Peyer's patch (tissue), 4 donors: ENCODE measurements at regions not wholly inside any gene's neighbourhood (a gene's known extent, or its start where the extent isn't known, plus 50 kb on each side); places are given as distances from the start of the nearest gene placed in this dataset.

Experiments
- DNase-seq, 3 donors: peaks; one replicate each; pipeline ENCODE4 v3.0.0-alpha.2; 2017 to 2019
- H3K27ac ChIP-seq, 4 donors: fragments of 200-600 bp; sonication (generic); one replicate each; pipeline ENCODE4 v1.5.1; 2016 to 2019
- H3K27me3 ChIP-seq, 2 donors: fragments of 200-600 bp; sonication (generic); one replicate each; pipeline ENCODE4 v1.5.1; 2019
- H3K36me3 ChIP-seq, 3 donors: fragments of 200-600 bp; sonication (generic); one replicate each; pipeline ENCODE4 v1.5.1; 2016 to 2019
- H3K4me1 ChIP-seq, 4 donors: fragments of 200-600 bp; sonication (generic); one replicate each; pipeline ENCODE4 v1.5.1; 2016 to 2019
- H3K4me3 ChIP-seq, 4 donors: fragments of 200-600 bp; sonication (generic); 1 replicate in 3 of 4; 2 replicates in 1 of 4; pipeline ENCODE4 v1.5.1; 2016 to 2019; ENCODE audit warnings: mild to moderate bottlenecking in 1 of 4
- H3K9me3 ChIP-seq, 4 donors: fragments of 200-600 bp; sonication (generic); one replicate each; pipeline ENCODE4 v1.5.1; 2016 to 2019; ENCODE audit warnings: mild to moderate bottlenecking in 1 of 4
- CTCF ChIP-seq, 6 experiments: fragments of 450-650 bp in 4 of 6; fragments of 200-600 bp in 2 of 6; sonication (generic) in 1 of 6; IDR thresholded peaks; one replicate each; pipeline ENCODE4 v1.5.1; 2017 to 2019; ENCODE audit warnings: antibody characterized with exemption in 6 of 6, mild to moderate bottlenecking in 3 of 6, moderate library complexity in 1 of 6
- POLR2A ChIP-seq, 2 donors: fragments of 450-650 bp; IDR thresholded peaks; one replicate each; pipeline ENCODE4 v1.5.1; 2017; ENCODE audit warnings: antibody characterized with exemption in 2 of 2, mild to moderate bottlenecking in 2 of 2, moderate library complexity in 2 of 2

GRCh38 chr13:74770361-74770760, 636.2 kb upstream of the KLF12 start:
- H3K9me3 ChIP-seq, result no peaks in the 10 kb centered on the region
- H3K27ac ChIP-seq, result no peak overlapping the region

GRCh38 chr13:74769333-74769732, 635.1 kb upstream of the KLF12 start:
- no peaks in the 10 kb centered on the region for H3K4me1 ChIP-seq
- TF ChIP-seq CTCF (IDR thresholded peaks at IDR 0.05) (no peak), POLR2A (IDR thresholded peaks at IDR 0.05) (no peak)

More at GRCh38 chr13:74770361-74770760, 636.2 kb upstream of the KLF12 start:
- TF ChIP-seq CTCF (IDR thresholded peaks at IDR 0.05), result no peak
- no peak for TF ChIP-seq POLR2A (IDR thresholded peaks at IDR 0.05)
- DNase-seq, result no peak
- Histone ChIP-seq H3K4me1 (no peaks in the 10 kb centered on the region), H3K27me3 (no peaks in the 10 kb centered on the region), H3K4me3 (no peak overlapping the region), H3K36me3 (no peaks in the 10 kb centered on the region)

GRCh38 chr13:74768521-74769085, 634.4 kb upstream of the KLF12 start:
- Histone ChIP-seq H3K9me3 (no peaks in the 10 kb centered on the region), H3K36me3 (no peaks in the 10 kb centered on the region), H3K4me1 (no peaks in the 10 kb centered on the region), H3K27me3 (no peaks in the 10 kb centered on the region), H3K4me3 (no peak overlapping the region), H3K27ac (no peak overlapping the region)
- TF ChIP-seq CTCF (IDR thresholded peaks at IDR 0.05) (no peak), POLR2A (IDR thresholded peaks at IDR 0.05) (no peak)
- no peak for DNase-seq

More at GRCh38 chr13:74769333-74769732, 635.1 kb upstream of the KLF12 start:
- no peak overlapping the region for H3K4me3 ChIP-seq
- H3K27ac ChIP-seq, result no peak overlapping the region
- no peaks in the 10 kb centered on the region for H3K9me3 ChIP-seq
- DNase-seq, result no peak
- no peaks in the 10 kb centered on the region for H3K36me3 ChIP-seq
- H3K27me3 ChIP-seq, result no peaks in the 10 kb centered on the region

GRCh38 chr13:74767050-74767449, 632.8 kb upstream of the KLF12 start:
- DNase-seq, result no peak
- H3K27ac ChIP-seq, result no peak overlapping the region
- H3K9me3 ChIP-seq, result no peaks in the 10 kb centered on the region
- H3K27me3 ChIP-seq, result no peaks in the 10 kb centered on the region
- no peak for TF ChIP-seq CTCF (IDR thresholded peaks at IDR 0.05)
- TF ChIP-seq POLR2A (IDR thresholded peaks at IDR 0.05), result no peak
- no peak overlapping the region for H3K4me3 ChIP-seq
- H3K4me1 ChIP-seq, result no peaks in the 10 kb centered on the region
- H3K36me3 ChIP-seq, result no peaks in the 10 kb centered on the region

- TF ChIP-seq CTCF (IDR thresholded peaks at IDR 0.05) (no peak), POLR2A (IDR thresholded peaks at IDR 0.05) (no peak)
- Histone ChIP-seq H3K4me3 (no peak overlapping the region), H3K27me3 (no peaks in the 10 kb centered on the region), H3K36me3 (no peaks in the 10 kb centered on the region), H3K4me1 (no peaks in the 10 kb centered on the region), H3K9me3 (no peaks in the 10 kb centered on the region), H3K27ac (no peak overlapping the region)
- no peak for DNase-seq
These were observed 631.8 kb upstream of the KLF12 start for GRCh38 chr13:74765955-74766354.
